WERI-Rb-1 (cell line): ENCODE measurements at regions not wholly inside any gene's neighbourhood (a gene's known extent, or its start where the extent isn't known, plus 50 kb on each side); places are given as distances from the start of the nearest gene placed in this dataset.

Experiments
- DNase-seq: peaks from one replicate; pipeline ENCODE4 v3.0.0-alpha.2; 2020
- H3K27ac ChIP-seq: fragments of 250-450 bp; sonication (Bioruptor Pico); 2 replicates; pipeline ENCODE4 v1.5.1; 2020; ENCODE audit warnings: mild to moderate bottlenecking, moderate library complexity
- H3K27me3 ChIP-seq: fragments of 250-450 bp; sonication (Bioruptor Pico); 2 replicates; pipeline ENCODE4 v1.5.1; 2021; ENCODE audit warnings: mild to moderate bottlenecking, low read depth, moderate library complexity; ENCODE audit not compliant: insufficient read depth, severe bottlenecking
- H3K36me3 ChIP-seq: fragments of 250-450 bp; sonication (Bioruptor Pico); 2 replicates; pipeline ENCODE4 v1.5.1; 2020; ENCODE audit warnings: mild to moderate bottlenecking, moderate library complexity
- H3K4me3 ChIP-seq: 2 replicates; pipeline ENCODE4 v1.5.1; 2011; ENCODE audit warnings: low read depth, mild to moderate bottlenecking, control low read depth, low read length
- H3K9me3 ChIP-seq: fragments of 250-450 bp; sonication (Bioruptor Pico); 2 replicates; pipeline ENCODE4 v1.5.1; 2021; ENCODE audit warnings: mild to moderate bottlenecking, moderate library complexity; ENCODE audit not compliant: severe bottlenecking
- CTCF ChIP-seq: IDR thresholded peaks from 2 replicates; pipeline ENCODE4 v1.5.1; 2011; ENCODE audit warnings: low read depth, mild to moderate bottlenecking, control low read depth, inconsistent platforms, low read length

- H3K4me3 ChIP-seq = no peak overlapping the region
- no peaks in the 10 kb centered on the region for H3K36me3 ChIP-seq
- no peak overlapping the region for H3K27ac ChIP-seq
- DNase-seq = no peak
- H3K9me3 ChIP-seq = no peaks in the 10 kb centered on the region
- no peak for TF ChIP-seq CTCF
- no peaks in the 10 kb centered on the region for H3K27me3 ChIP-seq
Observed at GRCh38 chr2:64219149-64219548, 74.9 kb upstream of the PELI1 start.

GRCh38 chr2:64220265-64220664 lies 76.0 kb upstream of the PELI1 start:
- no peak overlapping the region for H3K4me3 ChIP-seq
- no peak overlapping the region for H3K27ac ChIP-seq
- no peak for TF ChIP-seq CTCF
- no peak for DNase-seq
- no peaks in the 10 kb centered on the region for H3K36me3 ChIP-seq
- H3K9me3 ChIP-seq = no peaks in the 10 kb centered on the region
- H3K27me3 ChIP-seq = no peaks in the 10 kb centered on the region

GRCh38 chr2:64220894-64221617 lies 76.8 kb upstream of the PELI1 start:
- no peaks in the 10 kb centered on the region for H3K27me3 ChIP-seq
- H3K4me3 ChIP-seq = no peak overlapping the region
- H3K36me3 ChIP-seq = no peaks in the 10 kb centered on the region
- no peak overlapping the region for H3K27ac ChIP-seq
- H3K9me3 ChIP-seq = no peaks in the 10 kb centered on the region
- no peak for DNase-seq
- TF ChIP-seq CTCF = no peak

- H3K9me3 ChIP-seq = no peaks in the 10 kb centered on the region
- TF ChIP-seq CTCF = no peak
Observed at GRCh38 chr2:64221935-64222334, 77.7 kb upstream of the PELI1 start.

GRCh38 chr2:64222351-64222750 lies 78.1 kb upstream of the PELI1 start:
- no peak overlapping the region for H3K27ac ChIP-seq
- H3K27me3 ChIP-seq = no peaks in the 10 kb centered on the region
- no peak overlapping the region for H3K4me3 ChIP-seq
- no peaks in the 10 kb centered on the region for H3K36me3 ChIP-seq
- TF ChIP-seq CTCF = no peak
- no peaks in the 10 kb centered on the region for H3K9me3 ChIP-seq
- DNase-seq = no peak

More at GRCh38 chr2:64221935-64222334, 77.7 kb upstream of the PELI1 start:
- H3K4me3 ChIP-seq = no peak overlapping the region
- no peak for DNase-seq
- H3K27ac ChIP-seq = no peak overlapping the region
- no peaks in the 10 kb centered on the region for H3K27me3 ChIP-seq
- H3K36me3 ChIP-seq = no peaks in the 10 kb centered on the region

- Histone ChIP-seq H3K27ac (no peak overlapping the region), H3K9me3 (no peaks in the 10 kb centered on the region)
Observed at GRCh38 chr2:64223055-64223454, 78.8 kb upstream of the PELI1 start.

More at GRCh38 chr2:64223055-64223454, 78.8 kb upstream of the PELI1 start:
- H3K4me3 ChIP-seq = no peak overlapping the region
- H3K36me3 ChIP-seq = no peaks in the 10 kb centered on the region
- no peak for DNase-seq
- no peaks in the 10 kb centered on the region for H3K27me3 ChIP-seq
- no peak for TF ChIP-seq CTCF
